Endothelial cell of umbilical vein (primary cell): ENCODE measurements at regions not wholly inside any gene's neighbourhood (a gene's known extent, or its start where the extent isn't known, plus 50 kb on each side); places are given as distances from the start of the nearest gene placed in this dataset.

Experiments
- BruUV-seq: library from RNA; stranded (reverse); fragments of 400-500 nt; replicated peaks from 2 replicates; lab custom pipeline; 2021; lab: Mats Ljungman, UMichigan
- CTCF ChIA-PET: fragments of 300-600, 350-600 bp; sonication (Branson Sonifier 250); formaldehyde crosslinking; loops from one replicate; lab custom pipeline; 2021; ENCODE audit warnings: antibody characterized with exemption, inconsistent platforms; lab: Charles Lee
- POLR2A ChIA-PET: fragments of 300-600, 350-600 bp; sonication (Branson Sonifier 250); formaldehyde crosslinking; loops from one replicate; lab custom pipeline; 2021; ENCODE audit warnings: antibody characterized with exemption, inconsistent platforms; lab: Charles Lee
- DNase-seq: peaks from one replicate; pipeline ENCODE4 v3.0.0-alpha.2; 2011; ENCODE audit warnings: low read depth, low spot score
- FAIRE-seq: peaks from 2 replicates; lab custom pipeline; 2011; peaks lifted over from hg19 to GRCh38; lab: Jason Lieb, UNC
- H2AFZ ChIP-seq: 2 replicates; pipeline ENCODE4 v1.6.0; 2012; ENCODE audit warnings: low read depth, low read length, control low read depth, inconsistent platforms
- H3K27ac ChIP-seq: 2 replicates; pipeline ENCODE4 v1.5.1; 2011; ENCODE audit warnings: low read depth, mild to moderate bottlenecking, control low read depth, low read length, moderate library complexity; ENCODE audit not compliant: insufficient read depth
- H3K27me3 ChIP-seq, 2 experiments: 2 replicates each; pipeline versions ENCODE4 v1.6.0 to v1.6.1; 2011; ENCODE audit warnings: low read length in 2 of 2, mixed read lengths in 1 of 2; ENCODE audit not compliant: control insufficient read depth in 2 of 2, insufficient read depth in 2 of 2
- H3K36me3 ChIP-seq, 2 experiments: 2 replicates in 1 of 2; 3 replicates in 1 of 2; pipeline ENCODE4 v1.5.1; 2011; ENCODE audit warnings: low read length in 2 of 2, mild to moderate bottlenecking in 1 of 2, moderate library complexity in 1 of 2; ENCODE audit not compliant: control insufficient read depth in 2 of 2, insufficient read depth in 2 of 2; ENCODE audit errors: extremely low read depth in 1 of 2
- H3K4me1 ChIP-seq: 3 replicates; pipeline ENCODE4 v1.5.1; 2011; ENCODE audit warnings: mild to moderate bottlenecking, low read length; ENCODE audit not compliant: control insufficient read depth, insufficient read depth; ENCODE audit errors: extremely low read depth
- H3K4me2 ChIP-seq: 2 replicates; pipeline ENCODE4 v1.6.1; 2011; ENCODE audit warnings: low read length, control low read depth, mixed read lengths; ENCODE audit not compliant: insufficient read depth
- H3K4me3 ChIP-seq, 3 experiments: fragments of 200-600 bp in 1 of 3; sonication (generic), shearing (Covaris generic) in 1 of 3; replicated peaks in 1 of 3; 2 replicates each; pipeline ENCODE4 v1.5.1; 2011 to 2016; ENCODE audit warnings: control low read depth in 3 of 3, low read length in 3 of 3, mild to moderate bottlenecking in 2 of 3, inconsistent platforms in 1 of 3, low read depth in 1 of 3, moderate library complexity in 1 of 3; ENCODE audit not compliant: insufficient read depth in 1 of 3
- H3K79me2 ChIP-seq: 2 replicates; pipeline ENCODE4 v1.6.0; 2012; ENCODE audit warnings: low read length, inconsistent platforms; ENCODE audit not compliant: control insufficient read depth, insufficient read depth
- H3K9ac ChIP-seq: replicated peaks from 2 replicates; pipeline ENCODE3; 2011; ENCODE audit warnings: low read length, control low read depth; ENCODE audit not compliant: insufficient read depth; ENCODE audit errors: extremely low read depth
- H3K9me1 ChIP-seq: replicated peaks from 3 replicates; pipeline ENCODE4 v1.6.0; 2011; ENCODE audit warnings: mild to moderate bottlenecking, low read length; ENCODE audit not compliant: control insufficient read depth, insufficient read depth; ENCODE audit errors: extremely low read depth
- H3K9me3 ChIP-seq: replicated peaks from 2 replicates; pipeline ENCODE4 v1.5.1; 2012; ENCODE audit warnings: low read length, inconsistent platforms; ENCODE audit not compliant: control insufficient read depth, insufficient read depth
- H4K20me1 ChIP-seq: replicated peaks from 2 replicates; pipeline ENCODE3; 2011; ENCODE audit warnings: mild to moderate bottlenecking, low read length; ENCODE audit not compliant: control insufficient read depth, insufficient read depth; ENCODE audit errors: extremely low read depth
- EZH2 ChIP-seq: IDR thresholded peaks from 2 replicates; pipeline ENCODE4 v1.6.1; 2012; ENCODE audit warnings: borderline replicate concordance, low read depth, mild to moderate bottlenecking, moderate library complexity, low read length, inconsistent platforms; ENCODE audit not compliant: severe bottlenecking
- FOS ChIP-seq: IDR thresholded peaks from 2 replicates; pipeline ENCODE4 v1.6.1; 2011; ENCODE audit warnings: mild to moderate bottlenecking, low read length, moderate library complexity, borderline replicate concordance; ENCODE audit not compliant: insufficient read depth
- GATA2 ChIP-seq: IDR thresholded peaks from 2 replicates; pipeline ENCODE4 v1.7.0; 2011; ENCODE audit warnings: low read depth, mild to moderate bottlenecking, moderate library complexity, mixed read lengths, low read length; ENCODE audit not compliant: insufficient read length, insufficient read depth
- JUN ChIP-seq: IDR thresholded peaks from 2 replicates; pipeline ENCODE4 v1.6.1; 2011; ENCODE audit warnings: borderline replicate concordance, low read depth; ENCODE audit not compliant: insufficient read length, insufficient read depth
- MYC ChIP-seq: IDR thresholded peaks from one replicate; pipeline ENCODE4 v1.6.1; 2011; ENCODE audit warnings: mild to moderate bottlenecking, low read depth, low read length
- POLR2A ChIP-seq: IDR thresholded peaks from 2 replicates; pipeline ENCODE4 v1.6.1; 2012; ENCODE audit warnings: low read depth, mild to moderate bottlenecking, control low read depth, low read length
- POLR2AphosphoS5 ChIP-seq: IDR thresholded peaks from 2 replicates; pipeline ENCODE4 v1.6.1; 2012; ENCODE audit warnings: low read depth, mild to moderate bottlenecking, control low read depth, low read length, moderate library complexity; ENCODE audit not compliant: insufficient read depth
- dilution Hi-C: fragments of 300-500 bp; cut with MboI; formaldehyde crosslinking; loops from one replicate; pipeline ENCODE4 v1.15.0; 2019; ENCODE audit warnings: low sequenced_read_pairs; ENCODE audit not compliant: extremely low pct_ligation_motif_present
- intact Hi-C: fragments of 100-400 bp; cut with micrococcal nuclease; formaldehyde crosslinking; loops from one replicate; pipeline ENCODE4 v1.10.0; 2022
- TF ChIP-seq, protein P1 (sequence below): IDR thresholded peaks from 2 replicates; pipeline ENCODE4 v1.6.1; 2011; ENCODE audit not compliant: insufficient read depth, insufficient read length
- TF ChIP-seq, protein P2 (sequence below), 2 donors: IDR thresholded peaks; 1 replicate in 1 of 2; 2 replicates in 1 of 2; pipeline ENCODE4 v1.5.1; 2011; ENCODE audit warnings: low read length in 2 of 2, mild to moderate bottlenecking in 2 of 2, moderate library complexity in 2 of 2, control low read depth in 1 of 2, inconsistent platforms in 1 of 2, low read depth in 1 of 2; ENCODE audit not compliant: insufficient read depth in 1 of 2; ENCODE audit errors: extremely low read depth in 1 of 2

DNA sequence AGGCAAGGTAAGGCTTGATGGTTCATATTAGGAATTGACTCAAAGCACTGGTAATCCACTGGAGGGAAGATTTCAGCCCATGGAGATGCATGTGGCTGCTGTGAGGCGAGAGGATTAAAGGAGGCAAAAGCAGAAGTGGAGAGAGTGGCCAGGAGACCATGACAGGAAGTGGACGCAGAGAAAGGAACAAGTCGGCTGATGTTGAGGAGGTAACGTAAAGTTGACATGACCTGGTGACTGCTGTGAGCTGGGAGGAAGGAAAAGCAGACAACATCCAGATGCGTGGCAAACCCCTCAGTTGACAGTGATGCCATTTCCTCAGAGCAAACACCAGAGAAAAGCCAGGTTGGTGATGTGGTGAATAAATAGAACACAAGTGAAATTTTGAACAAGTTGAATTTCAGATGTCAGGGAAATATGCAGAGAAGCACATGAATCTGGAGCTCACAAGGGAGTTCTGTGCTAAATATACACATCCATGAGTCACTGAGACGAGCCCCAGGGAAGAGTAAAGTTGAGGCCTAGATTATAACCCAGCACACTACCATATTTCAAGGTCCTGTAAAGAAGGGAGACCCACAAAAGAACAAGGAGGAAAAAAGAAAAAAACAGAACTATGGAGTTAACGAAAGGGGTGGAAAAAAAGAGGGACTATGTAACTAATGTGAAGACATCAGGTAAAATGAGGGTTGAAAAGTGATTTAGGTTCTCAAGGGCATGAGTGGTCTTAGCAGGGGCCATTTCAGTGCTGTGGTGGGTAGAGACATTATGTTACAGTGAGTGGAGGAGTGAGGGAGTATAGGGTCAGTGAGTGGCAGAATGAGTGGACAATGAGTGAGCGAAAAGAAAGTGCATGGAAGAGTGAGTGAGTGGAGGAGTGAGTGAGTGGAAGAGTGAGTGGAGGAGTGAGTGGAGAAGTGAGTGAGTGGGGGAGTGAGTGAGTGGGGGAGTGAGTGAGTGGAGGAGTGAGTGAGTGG is 61.6 kb upstream of the GZMB start:
- H3K9me3 ChIP-seq: no peaks in the 10 kb centered on the region
- H3K4me2 ChIP-seq: no peak overlapping the region
- dilution Hi-C loops (no loop called here), intact Hi-C loops (no loop called here)
- H3K4me3 ChIP-seq: no peak overlapping the region
- no peak overlapping the region for H3K9ac ChIP-seq
- CTCF ChIA-PET: no interaction called here
- no peak for DNase-seq
- no peaks in the 10 kb centered on the region for H4K20me1 ChIP-seq
- H3K4me1 ChIP-seq: no peaks in the 10 kb centered on the region
- no peaks in the 10 kb centered on the region for H3K79me2 ChIP-seq
- TF ChIP-seq GATA2 (no peak), JUN (no peak), POLR2A (no peak), MYC (no peak), EZH2 (no peak), POLR2AphosphoS5 (no peak), FOS (no peak)
- TF ChIP-seq, protein P1, sequence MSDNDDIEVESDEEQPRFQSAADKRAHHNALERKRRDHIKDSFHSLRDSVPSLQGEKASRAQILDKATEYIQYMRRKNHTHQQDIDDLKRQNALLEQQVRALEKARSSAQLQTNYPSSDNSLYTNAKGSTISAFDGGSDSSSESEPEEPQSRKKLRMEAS: no peak
- TF ChIP-seq, protein P2, sequence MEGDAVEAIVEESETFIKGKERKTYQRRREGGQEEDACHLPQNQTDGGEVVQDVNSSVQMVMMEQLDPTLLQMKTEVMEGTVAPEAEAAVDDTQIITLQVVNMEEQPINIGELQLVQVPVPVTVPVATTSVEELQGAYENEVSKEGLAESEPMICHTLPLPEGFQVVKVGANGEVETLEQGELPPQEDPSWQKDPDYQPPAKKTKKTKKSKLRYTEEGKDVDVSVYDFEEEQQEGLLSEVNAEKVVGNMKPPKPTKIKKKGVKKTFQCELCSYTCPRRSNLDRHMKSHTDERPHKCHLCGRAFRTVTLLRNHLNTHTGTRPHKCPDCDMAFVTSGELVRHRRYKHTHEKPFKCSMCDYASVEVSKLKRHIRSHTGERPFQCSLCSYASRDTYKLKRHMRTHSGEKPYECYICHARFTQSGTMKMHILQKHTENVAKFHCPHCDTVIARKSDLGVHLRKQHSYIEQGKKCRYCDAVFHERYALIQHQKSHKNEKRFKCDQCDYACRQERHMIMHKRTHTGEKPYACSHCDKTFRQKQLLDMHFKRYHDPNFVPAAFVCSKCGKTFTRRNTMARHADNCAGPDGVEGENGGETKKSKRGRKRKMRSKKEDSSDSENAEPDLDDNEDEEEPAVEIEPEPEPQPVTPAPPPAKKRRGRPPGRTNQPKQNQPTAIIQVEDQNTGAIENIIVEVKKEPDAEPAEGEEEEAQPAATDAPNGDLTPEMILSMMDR (IDR thresholded peaks at IDR 0.05; ENCODE audit: extremely low read depth in 1 of 2, insufficient read depth in 1 of 2, low read depth in 1 of 2, low read length in 2 of 2): no peak
- FAIRE-seq: no peak
- POLR2A ChIA-PET: no interaction called here
- no peaks in the 10 kb centered on the region for H3K36me3 ChIP-seq
- H3K9me1 ChIP-seq: no peaks in the 10 kb centered on the region
- no peak overlapping the region for H2AFZ ChIP-seq
- H3K27me3 ChIP-seq: no peaks in the 10 kb centered on the region
- no TSS peak for BruUV-seq
- H3K27ac ChIP-seq: no peak overlapping the region
